HepG2 (cell line): ENCODE measurements at regions not wholly inside any gene's neighbourhood (a gene's known extent, or its start where the extent isn't known, plus 50 kb on each side); places are given as distances from the start of the nearest gene placed in this dataset.

Experiments used
- ATAC-seq: fragments of 200-7000 bp; cut with Tn5 transposase; 3 replicates; pipeline ENCODE4 v1.9.1; 2020; ENCODE audit warnings: mild to moderate bottlenecking, moderate library complexity
- BruUV-seq: library from RNA; stranded (reverse); fragments of 400-500 nt; replicated peaks from 2 replicates; lab custom pipeline; 2021; lab: Mats Ljungman, UMichigan
- CTCF ChIA-PET: fragments of 300-600 bp; formaldehyde crosslinking; extraction: SDS; loops from one replicate; lab custom pipeline; 2021; ENCODE audit warnings: low total read pairs, inconsistent platforms, low intra/inter-chr PET ratio; lab: Yijun Ruan, JAX
- POLR2A ChIA-PET: fragments of 350-600 bp; sonication (Branson Sonifier 250); formaldehyde crosslinking; loops from one replicate; lab custom pipeline; 2020; ENCODE audit warnings: antibody characterized with exemption, inconsistent platforms; lab: Yijun Ruan, JAX
- DNase-seq: peaks from one replicate; pipeline ENCODE4 v3.0.0-alpha.2; 2015; ENCODE audit warnings: low spot score
- FAIRE-seq: peaks from 3 replicates; lab custom pipeline; 2011; peaks lifted over from hg19 to GRCh38; lab: Jason Lieb, UNC
- H2AFZ ChIP-seq: one replicate; pipeline ENCODE4 v1.6.1; 2011; ENCODE audit warnings: low read length, inconsistent platforms
- H3K27ac ChIP-seq: fragments of 300-600 bp; 3 replicates; pipeline ENCODE4 v1.8.0; 2011; ENCODE audit warnings: mixed run types, mild to moderate bottlenecking, mixed read lengths, low read length, inconsistent platforms; ENCODE audit not compliant: insufficient read depth; ENCODE audit errors: extremely low read length
- H3K27me3 ChIP-seq, 2 experiments: fragments of 200-600 bp in 1 of 2; 2 replicates in 1 of 2; 3 replicates in 1 of 2; pipeline versions ENCODE4 v1.6.0 to v1.8.0; 2011; ENCODE audit warnings: low read length in 2 of 2, mild to moderate bottlenecking in 2 of 2, moderate library complexity in 2 of 2, inconsistent platforms in 1 of 2; ENCODE audit not compliant: insufficient read depth in 2 of 2, control insufficient read depth in 1 of 2
- H3K36me3 ChIP-seq, 2 experiments: fragments of 200-600 bp in 1 of 2; replicated peaks in 1 of 2; 2 replicates in 1 of 2; 3 replicates in 1 of 2; pipeline versions ENCODE4 v1.5.1 to v1.8.0; 2011; ENCODE audit warnings: low read length in 2 of 2, inconsistent platforms in 1 of 2; ENCODE audit not compliant: insufficient read depth in 2 of 2, control insufficient read depth in 1 of 2
- H3K4me1 ChIP-seq: 2 replicates; pipeline ENCODE4 v1.5.1; 2012; ENCODE audit warnings: low read length, inconsistent platforms; ENCODE audit not compliant: insufficient read depth
- H3K4me2 ChIP-seq: 2 replicates; pipeline ENCODE4 v1.6.0; 2011; ENCODE audit warnings: low read depth, low read length, inconsistent platforms
- H3K4me3 ChIP-seq, 3 experiments: fragments of 200-600 bp in 1 of 3; sonication (generic), shearing (Covaris generic) in 1 of 3; replicated peaks in 1 of 3; 2 replicates each; pipeline ENCODE4 v1.5.1; 2011 to 2016; ENCODE audit warnings: low read length in 3 of 3, inconsistent platforms in 2 of 3, low read depth in 2 of 3, mild to moderate bottlenecking in 2 of 3, control low read depth in 1 of 3, mixed read lengths in 1 of 3; ENCODE audit not compliant: insufficient read depth in 1 of 3
- H3K79me2 ChIP-seq: one replicate; pipeline ENCODE4 v1.6.1; 2011; ENCODE audit warnings: low read length, inconsistent platforms; ENCODE audit not compliant: insufficient read depth
- H3K9ac ChIP-seq: 2 replicates; pipeline ENCODE4 v1.6.0; 2011; ENCODE audit warnings: mild to moderate bottlenecking, low read depth, low read length, inconsistent platforms; ENCODE audit not compliant: insufficient read depth
- H3K9me3 ChIP-seq: 2 replicates; pipeline ENCODE4 v1.5.1; 2012; ENCODE audit warnings: mild to moderate bottlenecking, low read length
- H4K20me1 ChIP-seq: 2 replicates; pipeline ENCODE4 v1.6.0; 2011; ENCODE audit warnings: inconsistent platforms, mild to moderate bottlenecking, low read length, moderate library complexity; ENCODE audit not compliant: insufficient read depth
- FOXK1 ChIP-seq: sonication (generic); formaldehyde crosslinking; IDR thresholded peaks from 2 replicates; pipeline ENCODE4 v1.4.0; 2020; ENCODE audit warnings: low read depth, missing genetic modification reagents, borderline replicate concordance
- HIC2 ChIP-seq: sonication (generic); formaldehyde crosslinking; IDR thresholded peaks from 2 replicates; pipeline ENCODE4 v1.9.0; 2022; ENCODE audit warnings: low read depth, missing genetic modification reagents
- HIVEP1 ChIP-seq: sonication (generic); formaldehyde crosslinking; IDR thresholded peaks from 2 replicates; pipeline ENCODE4 v1.4.0; 2020; ENCODE audit warnings: mild to moderate bottlenecking, missing genetic modification reagents
- KLF13 ChIP-seq: sonication (generic); formaldehyde crosslinking; IDR thresholded peaks from 2 replicates; pipeline ENCODE4 v1.4.0; 2020; ENCODE audit warnings: mild to moderate bottlenecking, missing genetic modification reagents
- MTF1 ChIP-seq: sonication (generic); formaldehyde crosslinking; IDR thresholded peaks from 2 replicates; pipeline ENCODE4 v1.5.0; 2020; ENCODE audit warnings: missing genetic modification reagents
- PRMT3 ChIP-seq: sonication (generic); formaldehyde crosslinking; IDR thresholded peaks from 2 replicates; pipeline ENCODE4 v1.8.1; 2022; ENCODE audit warnings: low read depth, mild to moderate bottlenecking, moderate library complexity, missing genetic modification reagents, borderline replicate concordance
- RXRA ChIP-seq: sonication (generic); formaldehyde crosslinking; IDR thresholded peaks from 2 replicates; pipeline ENCODE4 v1.5.1; 2020; ENCODE audit warnings: missing genetic modification reagents
- UBTF ChIP-seq: sonication (generic); formaldehyde crosslinking; IDR thresholded peaks from 2 replicates; pipeline ENCODE4 v1.4.0; 2020; ENCODE audit warnings: mild to moderate bottlenecking, missing genetic modification reagents
- ZNF333 ChIP-seq: sonication (generic); formaldehyde crosslinking; IDR thresholded peaks from 2 replicates; pipeline ENCODE4 v1.4.0; 2020; ENCODE audit warnings: mild to moderate bottlenecking, missing genetic modification reagents, borderline replicate concordance
- WGBS: methylation state at CpG from one replicate; pipeline ENCODE4 v1.1.6; 2017; ENCODE audit warnings: low lambda C conversion rate; 5-methylcytosine and 5-hydroxymethylcytosine counted together
- in situ Hi-C: cut with HindIII; loops from 2 replicates; pipeline ENCODE4 v1.10.0; 2017; ENCODE audit warnings: low pct_unique_long_range_greater_than_20kb; ENCODE audit not compliant: extremely low pct_ligation_motif_present
- intact Hi-C: fragments of 100-400 bp; cut with micrococcal nuclease; formaldehyde crosslinking; loops from one replicate; pipeline ENCODE4 v1.10.0; 2022; ENCODE audit not compliant: unreplicated experiment
- TF ChIP-seq, protein P1 (sequence below): sonication (generic); formaldehyde crosslinking; IDR thresholded peaks from 2 replicates; pipeline ENCODE4 v1.4.0; 2020; ENCODE audit warnings: missing genetic modification reagents
- TF ChIP-seq, protein P2 (sequence below): sonication (generic); formaldehyde crosslinking; IDR thresholded peaks from 2 replicates; pipeline ENCODE4 v1.5.0; 2020; ENCODE audit warnings: mild to moderate bottlenecking, missing genetic modification reagents
- TF ChIP-seq, protein P3 (sequence below): sonication (generic); formaldehyde crosslinking; IDR thresholded peaks from 2 replicates; pipeline ENCODE4 v1.4.0; 2020; ENCODE audit warnings: missing genetic modification reagents

- Histone ChIP-seq H3K79me2 (no peaks in the 10 kb centered on the region), H3K36me3 (no peaks in the 10 kb centered on the region; a peak in 1 of 5 replicates), H3K4me1 (no peaks in the 10 kb centered on the region), H3K9ac (no peak overlapping the region), H3K4me3 (no peak overlapping the region), H3K27me3 (no peaks in the 10 kb centered on the region; a peak in 1 of 5 replicates), H3K27ac (no peak overlapping the region), H4K20me1 (no peaks in the 10 kb centered on the region), H3K4me2 (no peak overlapping the region), H3K9me3 (no peaks in the 10 kb centered on the region), H2AFZ (no peak overlapping the region)
- intact Hi-C loops (no loop called here), in situ Hi-C loops (no loop called here)
- BruUV-seq, result no TSS peak
- ATAC-seq (no peak), DNase-seq (no peak), FAIRE-seq (no peak)
- CTCF ChIA-PET, result no interaction called here
- TF ChIP-seq FOXK1 (no peak), HIVEP1 (CRISPR knock-in tag) (no peak), PRMT3 (CRISPR knock-in tag) (no peak), KLF13 (no peak), ZNF333 (no peak), RXRA (CRISPR knock-in tag) (no peak), HIC2 (CRISPR knock-in tag) (no peak), UBTF (no peak), MTF1 (CRISPR knock-in tag) (no peak)
- TF ChIP-seq, protein P1, sequence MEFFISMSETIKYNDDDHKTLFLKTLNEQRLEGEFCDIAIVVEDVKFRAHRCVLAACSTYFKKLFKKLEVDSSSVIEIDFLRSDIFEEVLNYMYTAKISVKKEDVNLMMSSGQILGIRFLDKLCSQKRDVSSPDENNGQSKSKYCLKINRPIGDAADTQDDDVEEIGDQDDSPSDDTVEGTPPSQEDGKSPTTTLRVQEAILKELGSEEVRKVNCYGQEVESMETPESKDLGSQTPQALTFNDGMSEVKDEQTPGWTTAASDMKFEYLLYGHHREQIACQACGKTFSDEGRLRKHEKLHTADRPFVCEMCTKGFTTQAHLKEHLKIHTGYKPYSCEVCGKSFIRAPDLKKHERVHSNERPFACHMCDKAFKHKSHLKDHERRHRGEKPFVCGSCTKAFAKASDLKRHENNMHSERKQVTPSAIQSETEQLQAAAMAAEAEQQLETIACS, result no peak
- TF ChIP-seq, protein P2, sequence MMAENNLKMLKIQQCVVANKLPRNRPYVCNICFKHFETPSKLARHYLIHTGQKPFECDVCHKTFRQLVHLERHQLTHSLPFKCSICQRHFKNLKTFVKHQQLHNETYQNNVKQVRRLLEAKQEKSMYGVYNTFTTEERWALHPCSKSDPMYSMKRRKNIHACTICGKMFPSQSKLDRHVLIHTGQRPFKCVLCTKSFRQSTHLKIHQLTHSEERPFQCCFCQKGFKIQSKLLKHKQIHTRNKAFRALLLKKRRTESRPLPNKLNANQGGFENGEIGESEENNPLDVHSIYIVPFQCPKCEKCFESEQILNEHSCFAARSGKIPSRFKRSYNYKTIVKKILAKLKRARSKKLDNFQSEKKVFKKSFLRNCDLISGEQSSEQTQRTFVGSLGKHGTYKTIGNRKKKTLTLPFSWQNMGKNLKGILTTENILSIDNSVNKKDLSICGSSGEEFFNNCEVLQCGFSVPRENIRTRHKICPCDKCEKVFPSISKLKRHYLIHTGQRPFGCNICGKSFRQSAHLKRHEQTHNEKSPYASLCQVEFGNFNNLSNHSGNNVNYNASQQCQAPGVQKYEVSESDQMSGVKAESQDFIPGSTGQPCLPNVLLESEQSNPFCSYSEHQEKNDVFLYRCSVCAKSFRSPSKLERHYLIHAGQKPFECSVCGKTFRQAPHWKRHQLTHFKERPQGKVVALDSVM (CRISPR knock-in tag), result no peak
- TF ChIP-seq, protein P3, sequence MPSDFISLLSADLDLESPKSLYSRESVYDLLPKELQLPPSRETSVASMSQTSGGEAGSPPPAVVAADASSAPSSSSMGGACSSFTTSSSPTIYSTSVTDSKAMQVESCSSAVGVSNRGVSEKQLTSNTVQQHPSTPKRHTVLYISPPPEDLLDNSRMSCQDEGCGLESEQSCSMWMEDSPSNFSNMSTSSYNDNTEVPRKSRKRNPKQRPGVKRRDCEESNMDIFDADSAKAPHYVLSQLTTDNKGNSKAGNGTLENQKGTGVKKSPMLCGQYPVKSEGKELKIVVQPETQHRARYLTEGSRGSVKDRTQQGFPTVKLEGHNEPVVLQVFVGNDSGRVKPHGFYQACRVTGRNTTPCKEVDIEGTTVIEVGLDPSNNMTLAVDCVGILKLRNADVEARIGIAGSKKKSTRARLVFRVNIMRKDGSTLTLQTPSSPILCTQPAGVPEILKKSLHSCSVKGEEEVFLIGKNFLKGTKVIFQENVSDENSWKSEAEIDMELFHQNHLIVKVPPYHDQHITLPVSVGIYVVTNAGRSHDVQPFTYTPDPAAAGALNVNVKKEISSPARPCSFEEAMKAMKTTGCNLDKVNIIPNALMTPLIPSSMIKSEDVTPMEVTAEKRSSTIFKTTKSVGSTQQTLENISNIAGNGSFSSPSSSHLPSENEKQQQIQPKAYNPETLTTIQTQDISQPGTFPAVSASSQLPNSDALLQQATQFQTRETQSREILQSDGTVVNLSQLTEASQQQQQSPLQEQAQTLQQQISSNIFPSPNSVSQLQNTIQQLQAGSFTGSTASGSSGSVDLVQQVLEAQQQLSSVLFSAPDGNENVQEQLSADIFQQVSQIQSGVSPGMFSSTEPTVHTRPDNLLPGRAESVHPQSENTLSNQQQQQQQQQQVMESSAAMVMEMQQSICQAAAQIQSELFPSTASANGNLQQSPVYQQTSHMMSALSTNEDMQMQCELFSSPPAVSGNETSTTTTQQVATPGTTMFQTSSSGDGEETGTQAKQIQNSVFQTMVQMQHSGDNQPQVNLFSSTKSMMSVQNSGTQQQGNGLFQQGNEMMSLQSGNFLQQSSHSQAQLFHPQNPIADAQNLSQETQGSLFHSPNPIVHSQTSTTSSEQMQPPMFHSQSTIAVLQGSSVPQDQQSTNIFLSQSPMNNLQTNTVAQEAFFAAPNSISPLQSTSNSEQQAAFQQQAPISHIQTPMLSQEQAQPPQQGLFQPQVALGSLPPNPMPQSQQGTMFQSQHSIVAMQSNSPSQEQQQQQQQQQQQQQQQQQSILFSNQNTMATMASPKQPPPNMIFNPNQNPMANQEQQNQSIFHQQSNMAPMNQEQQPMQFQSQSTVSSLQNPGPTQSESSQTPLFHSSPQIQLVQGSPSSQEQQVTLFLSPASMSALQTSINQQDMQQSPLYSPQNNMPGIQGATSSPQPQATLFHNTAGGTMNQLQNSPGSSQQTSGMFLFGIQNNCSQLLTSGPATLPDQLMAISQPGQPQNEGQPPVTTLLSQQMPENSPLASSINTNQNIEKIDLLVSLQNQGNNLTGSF, result no peak
- WGBS, result 100% methylated on average over 1 of the region's 1 CpG
- POLR2A ChIA-PET, result no interaction called here
These were observed 74.0 kb upstream of the NUDT6 start for GRCh38 chr4:122996350-122996749.
